IMR-90 (cell line): ENCODE measurements at regions not wholly inside any gene's neighbourhood (a gene's known extent, or its start where the extent isn't known, plus 50 kb on each side); places are given as distances from the start of the nearest gene placed in this dataset.

ENCODE experiments used
- BHLHE40 ChIP-seq: fragments of 150-350 bp; IDR thresholded peaks from 2 replicates; pipeline ENCODE4 v1.6.1; 2016; ENCODE audit warnings: mild to moderate bottlenecking, low read depth, low read length
- CEBPB ChIP-seq: IDR thresholded peaks from 2 replicates; pipeline ENCODE4 v1.6.1; 2012; ENCODE audit warnings: low read depth, low read length, improper control_type of control experiment
- CHD1 ChIP-seq: IDR thresholded peaks from 2 replicates; pipeline ENCODE4 v1.6.1; 2012; ENCODE audit warnings: low read depth, low read length, improper control_type of control experiment
- CTCF ChIP-seq: conservative IDR thresholded peaks from 2 replicates; pipeline ENCODE4 v1.5.1; 2012; ENCODE audit warnings: mild to moderate bottlenecking, low read depth, low read length, improper control_type of control experiment
- ELK1 ChIP-seq: fragments of 150-350 bp; IDR thresholded peaks from 2 replicates; pipeline ENCODE4 v1.6.1; 2016; ENCODE audit warnings: low read depth, mild to moderate bottlenecking, low read length, moderate library complexity, borderline replicate concordance
- MAFK ChIP-seq: IDR thresholded peaks from 2 replicates; pipeline ENCODE4 v1.6.1; 2012; ENCODE audit warnings: low read depth, low read length, improper control_type of control experiment
- MAZ ChIP-seq: IDR thresholded peaks from 2 replicates; pipeline ENCODE4 v1.6.1; 2012; ENCODE audit warnings: low read depth, mild to moderate bottlenecking, low read length, improper control_type of control experiment, moderate library complexity, borderline replicate concordance
- MXI1 ChIP-seq: IDR thresholded peaks from 2 replicates; pipeline ENCODE4 v1.6.1; 2012; ENCODE audit warnings: low read depth, mild to moderate bottlenecking, low read length, moderate library complexity, borderline replicate concordance
- POLR2A ChIP-seq: IDR thresholded peaks from 2 replicates; pipeline ENCODE4 v1.6.1; 2012; ENCODE audit warnings: mild to moderate bottlenecking, low read depth, low read length
- RAD21 ChIP-seq: IDR thresholded peaks from 2 replicates; pipeline ENCODE4 v1.6.1; 2012; ENCODE audit warnings: low read length, improper control_type of control experiment
- RCOR1 ChIP-seq: IDR thresholded peaks from 2 replicates; pipeline ENCODE4 v1.6.1; 2012; ENCODE audit warnings: mild to moderate bottlenecking, low read length, improper control_type of control experiment; ENCODE audit not compliant: insufficient replicate concordance
- RFX5 ChIP-seq: IDR thresholded peaks from 2 replicates; pipeline ENCODE4 v1.8.0; 2012; ENCODE audit warnings: low read depth, mild to moderate bottlenecking, low read length, moderate library complexity
- SMC3 ChIP-seq: fragments of 150-350 bp; IDR thresholded peaks from 2 replicates; pipeline ENCODE4 v1.6.1; 2016; ENCODE audit warnings: low read depth, mild to moderate bottlenecking, antibody characterized with exemption, low read length, moderate library complexity
- USF2 ChIP-seq: fragments of 150-350 bp; IDR thresholded peaks from 2 replicates; pipeline ENCODE4 v1.6.1; 2017; ENCODE audit warnings: mild to moderate bottlenecking, antibody characterized with exemption, low read length, low read depth

DNA sequence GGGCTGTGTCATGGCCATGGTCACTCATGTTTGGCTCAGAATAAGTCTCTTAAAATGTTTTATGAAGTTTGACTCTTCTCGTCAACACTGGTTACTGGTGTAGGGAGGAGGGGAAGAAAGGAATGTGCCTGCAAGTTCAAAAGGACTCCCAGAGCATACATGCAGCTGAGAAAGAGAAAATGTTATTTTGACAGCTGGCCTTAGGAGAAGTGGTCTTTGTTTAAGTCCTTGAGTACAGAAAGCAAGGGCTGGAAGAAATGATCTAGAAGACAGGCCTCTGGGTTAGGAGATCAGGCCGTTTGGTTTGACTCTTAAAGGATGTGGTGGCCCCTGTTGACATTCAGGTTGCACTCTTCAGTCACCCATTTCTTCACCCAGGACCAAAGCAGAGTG lies 245.5 kb downstream of the REEP3 start:
- TF ChIP-seq MXI1 (no peak), CTCF (no peak), USF2 (no peak), POLR2A (no peak), CEBPB (no peak), MAFK (no peak), SMC3 (no peak), BHLHE40 (no peak), RAD21 (no peak), RCOR1 (no peak), ELK1 (no peak), RFX5 (no peak), MAZ (no peak), CHD1 (no peak)
